GM18909 (cell line): ENCODE measurements at regions not wholly inside any gene's neighbourhood (a gene's known extent, or its start where the extent isn't known, plus 50 kb on each side); places are given as distances from the start of the nearest gene placed in this dataset.

Experiments used
- ATAC-seq: cut with Tn5 transposase; IDR thresholded peaks from one replicate; pipeline ENCODE4 v1.9.1; 2021; ENCODE audit warnings: mild to moderate bottlenecking; ENCODE audit not compliant: unreplicated experiment, poor library complexity

- no peak for ATAC-seq
Measured at GRCh38 chr10:6339891-6340290, 137.2 kb downstream of the PFKFB3 start.

DNA sequence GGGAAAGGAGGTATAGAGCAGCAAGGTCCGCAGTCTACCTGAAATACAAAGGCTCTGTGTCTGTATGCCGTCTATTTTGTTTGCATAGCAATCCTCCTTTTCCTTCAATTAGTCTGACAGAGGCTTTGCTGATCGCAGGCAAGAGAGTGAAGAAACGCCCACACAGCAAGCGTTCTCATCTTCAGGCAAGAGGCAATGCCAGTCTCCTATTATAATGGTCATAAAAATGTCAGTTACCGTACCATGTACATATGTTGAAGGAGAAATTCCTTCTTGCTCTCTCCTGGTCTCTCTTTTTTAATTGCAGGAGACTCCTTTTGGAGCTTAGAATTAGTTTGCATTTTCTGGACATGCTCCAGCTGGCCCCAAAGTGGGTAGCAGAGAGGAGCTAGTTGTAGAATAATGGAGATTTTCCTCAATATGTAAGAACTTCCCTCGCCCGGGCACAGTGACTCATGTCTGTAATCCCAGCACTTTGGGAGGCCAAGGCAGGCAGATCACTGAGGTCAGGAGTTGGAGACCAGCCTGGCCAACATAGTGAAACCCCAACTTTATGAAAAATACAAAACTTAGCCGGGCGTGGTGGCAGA, 139.5 kb downstream of the PFKFB3 start:
- ATAC-seq = no peak

DNA sequence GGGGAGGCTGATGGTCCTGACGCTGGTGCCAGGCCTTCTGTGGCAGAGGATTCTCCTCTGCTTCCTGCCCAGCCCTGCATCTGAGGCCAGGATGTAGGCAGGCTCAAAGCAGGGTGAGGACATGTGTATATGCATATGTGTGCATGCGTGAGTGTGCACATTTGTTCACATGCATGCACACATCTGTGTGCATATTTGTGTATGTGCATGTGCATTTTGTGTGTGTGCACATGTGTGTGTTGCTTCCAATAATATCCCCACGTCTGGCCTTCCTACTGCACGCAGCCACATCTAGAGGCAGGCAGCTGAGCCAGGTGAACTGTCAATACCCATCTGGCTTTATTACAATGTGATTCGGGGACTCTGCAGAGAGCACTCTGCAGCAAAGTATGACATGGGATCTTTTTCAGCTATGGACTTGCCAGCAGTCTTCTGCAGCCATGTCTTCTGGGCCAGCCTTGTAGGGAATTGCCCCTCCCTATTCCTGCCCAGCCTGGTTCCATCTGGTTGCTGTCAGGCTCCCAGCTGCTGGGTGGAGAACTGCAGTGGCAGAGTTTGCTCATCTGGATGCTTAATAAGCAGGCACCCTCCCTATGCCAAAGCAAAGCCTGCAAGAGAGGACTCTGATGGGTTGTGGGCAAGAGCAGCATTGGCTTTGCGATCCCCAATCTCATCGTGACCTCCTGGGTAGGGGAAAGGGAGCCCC, 140.7 kb downstream of the PFKFB3 start:
- ATAC-seq = no peak

DNA sequence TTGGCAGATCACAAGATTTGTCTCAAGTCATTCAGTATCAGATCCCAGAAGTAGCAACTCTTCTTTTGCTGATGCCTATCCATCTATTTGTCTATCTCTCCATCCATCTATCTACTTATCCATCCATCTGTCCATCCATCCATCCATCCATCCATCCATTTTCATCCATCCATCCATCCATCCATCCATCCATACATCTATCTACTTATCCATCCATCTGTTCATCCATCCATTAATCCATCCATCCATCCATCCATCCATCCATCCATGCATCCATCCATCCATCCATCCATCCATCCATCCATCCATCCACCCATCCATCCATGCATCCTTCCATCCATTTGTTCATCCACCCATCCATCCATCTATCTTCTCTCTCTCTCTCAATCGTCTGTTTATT, 142.7 kb downstream of the PFKFB3 start:
- no peak for ATAC-seq

DNA sequence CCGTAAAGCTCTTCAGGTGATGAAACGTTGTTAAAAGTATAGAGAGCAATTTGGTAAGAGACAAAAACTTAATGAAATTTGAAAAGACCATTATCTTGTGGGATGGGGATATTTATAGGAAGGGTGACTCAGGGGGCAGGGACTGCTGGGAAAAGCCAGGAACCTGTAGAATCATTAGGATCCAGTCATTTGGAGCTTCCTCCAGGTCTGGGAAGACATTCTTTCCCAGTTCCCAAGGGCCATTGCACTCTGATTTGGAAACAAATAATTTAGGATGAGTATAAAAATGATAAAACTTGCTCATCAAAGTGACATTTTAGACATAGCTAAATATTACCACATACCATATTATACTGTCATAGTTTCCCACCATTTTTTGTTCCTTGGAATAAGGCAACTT, 143.9 kb downstream of the PFKFB3 start:
- no peak for ATAC-seq

GRCh38 chr10:6347391-6347951, 144.7 kb downstream of the PFKFB3 start:
- ATAC-seq = peak; percentile 34

- ATAC-seq = peak; percentile 98
Measured at GRCh38 chr10:6348096-6348874, 145.6 kb downstream of the PFKFB3 start.

- ATAC-seq = no peak
Measured at GRCh38 chr10:6349846-6350535, 147.3 kb downstream of the PFKFB3 start.

DNA sequence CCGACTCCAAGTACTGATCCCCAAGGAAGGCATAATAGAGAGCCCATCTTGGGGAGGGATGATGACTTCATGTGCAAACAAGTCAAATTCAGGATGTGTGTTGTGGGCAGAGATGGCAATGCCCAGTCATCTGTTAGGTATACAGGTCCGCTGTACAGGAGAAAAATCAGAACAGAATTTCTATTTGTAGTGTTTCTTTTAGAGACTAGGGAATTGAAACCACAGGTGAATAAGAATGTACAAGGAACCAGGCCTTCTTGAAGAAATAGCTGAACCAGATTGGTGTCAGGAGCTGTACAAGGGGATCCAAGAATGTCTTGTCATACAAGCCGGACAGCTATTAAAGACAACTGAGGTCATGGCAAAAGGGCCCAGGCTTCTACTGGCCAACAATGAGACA, 147.9 kb downstream of the PFKFB3 start:
- ATAC-seq = no peak

GRCh38 chr10:6351495-6351894, 148.8 kb downstream of the PFKFB3 start:
- ATAC-seq = no peak

- no peak for ATAC-seq
Measured at GRCh38 chr10:6353526-6353925, 150.8 kb downstream of the PFKFB3 start.

DNA sequence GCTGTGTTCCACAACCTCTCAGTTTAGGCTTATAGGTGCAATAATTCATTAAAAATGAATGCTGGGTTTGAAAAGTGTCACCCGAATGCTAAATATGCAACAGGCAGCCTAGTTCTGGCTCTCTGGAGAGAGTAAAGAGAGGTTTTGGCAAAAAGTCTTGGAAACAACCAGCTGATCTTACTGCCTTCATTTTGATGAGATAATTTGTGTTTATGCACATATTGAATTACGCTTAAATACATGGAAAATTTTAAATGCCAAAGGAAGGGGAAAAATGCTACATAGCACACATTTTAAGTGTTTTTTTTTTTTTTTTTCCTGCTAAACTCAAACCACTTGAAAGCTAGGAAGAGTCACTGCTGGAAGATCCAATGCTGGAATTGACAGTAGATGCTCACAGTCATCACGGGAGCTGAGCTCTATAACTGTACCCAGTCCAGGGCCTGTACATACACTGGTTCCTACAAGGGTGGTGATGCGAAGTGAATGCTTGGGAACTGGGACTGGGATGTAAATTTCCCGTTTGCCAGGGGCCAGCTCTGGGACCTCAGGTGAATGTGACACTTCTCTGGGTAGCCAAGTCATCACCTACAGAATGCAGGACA, 151.5 kb downstream of the PFKFB3 start:
- ATAC-seq = no peak

- no peak for ATAC-seq
Measured at GRCh38 chr10:6356280-6356793, 153.6 kb downstream of the PFKFB3 start.

DNA sequence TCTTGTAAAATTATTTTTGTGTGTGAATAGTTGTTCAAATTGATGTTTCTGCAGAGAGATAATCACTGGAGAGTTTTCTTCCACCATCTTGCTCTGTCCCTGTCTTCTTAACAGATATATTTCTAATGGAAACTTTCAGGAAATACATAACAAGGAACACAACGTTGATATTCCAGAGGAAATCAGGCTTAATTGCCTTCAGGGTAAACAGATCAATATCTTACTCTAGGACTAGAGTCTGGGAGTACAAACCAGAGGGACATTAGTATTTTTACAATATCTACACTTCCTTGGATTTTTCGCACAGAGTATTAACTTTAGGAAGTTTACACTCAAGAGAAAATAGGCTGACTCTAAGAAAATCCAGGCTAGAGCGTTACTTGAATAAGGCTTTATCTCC, 159.1 kb downstream of the PFKFB3 start:
- no peak for ATAC-seq

DNA sequence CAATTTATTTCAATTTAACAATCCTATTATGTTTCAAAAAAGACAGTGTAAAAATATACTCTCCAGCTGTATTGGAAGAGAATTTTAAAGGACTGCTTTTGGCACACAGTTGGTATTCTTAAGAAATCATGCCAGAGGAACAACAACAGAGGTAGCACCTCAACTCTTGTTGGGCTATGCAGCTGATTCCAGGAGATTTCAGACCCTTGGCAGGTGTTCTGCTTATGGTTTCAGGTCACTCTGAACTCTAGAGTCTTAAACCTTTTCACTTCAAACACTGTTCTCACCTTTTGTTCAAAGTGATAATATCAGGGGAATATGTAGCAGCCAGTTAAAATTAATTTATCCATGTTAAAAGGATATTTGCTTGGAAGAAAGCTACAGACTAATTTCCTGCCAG, 160.1 kb downstream of the PFKFB3 start:
- ATAC-seq = no peak

DNA sequence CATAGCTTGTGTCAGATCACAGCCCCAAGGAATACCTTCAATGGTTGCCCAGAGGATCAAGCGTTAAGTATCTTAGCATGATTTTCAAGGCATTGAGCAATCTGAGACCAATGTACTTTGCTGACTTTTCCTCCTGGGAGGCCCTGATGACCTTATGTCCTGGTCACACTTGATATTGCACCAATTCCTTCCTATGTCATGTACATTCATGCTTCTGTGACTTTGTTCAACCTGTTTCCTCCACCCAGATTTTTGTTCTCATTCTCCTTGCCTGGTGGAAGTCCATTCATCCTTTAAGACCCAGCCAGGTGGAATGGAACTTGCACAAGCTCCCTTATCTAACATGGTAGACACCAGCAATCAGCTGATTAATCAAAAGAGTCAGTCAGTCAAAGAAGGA, 160.8 kb downstream of the PFKFB3 start:
- no peak for ATAC-seq

- no peak for ATAC-seq
Measured at GRCh38 chr10:6364283-6364682, 161.6 kb downstream of the PFKFB3 start.

GRCh38 chr10:6364893-6365292, 162.2 kb downstream of the PFKFB3 start:
- ATAC-seq = no peak

- no peak for ATAC-seq
Measured at GRCh38 chr10:6365384-6365783, 162.7 kb downstream of the PFKFB3 start.
